ENCODE measurements at regions not wholly inside any gene's neighbourhood (a gene's known extent, or its start where the extent isn't known, plus 50 kb on each side); places are given as distances from the start of the nearest gene placed in this dataset.
A peak's percentile ranks its signal among the peaks of the same experiment; 100 is the strongest.

GRCh38 chr1:18572022-18572880 lies 58.4 kb upstream of the PAX7 start:
- no peak for ATAC-seq

More at GRCh38 chr1:18572022-18572880, 58.4 kb upstream of the PAX7 start:
- Histone ChIP-seq H3K9me3 (replicated peaks; ENCODE audit: control insufficient read depth, insufficient read depth, low read depth, low read length) (no peaks in the 10 kb centered on the region), H2AFZ (ENCODE audit: low read depth, low read length) (no peak overlapping the region), H3K4me1 (replicated peaks in 1 of 2; ENCODE audit: control insufficient read depth in 2 of 2, insufficient read depth in 2 of 2, low read length in 2 of 2) (no peaks in the 10 kb centered on the region), H3K79me2 (ENCODE audit: control insufficient read depth, insufficient read depth, low read length) (no peaks in the 10 kb centered on the region), H3K9ac (ENCODE audit: insufficient read depth in 1 of 2, low read depth in 2 of 2, low read length in 2 of 2) (0 out of 4 replicates have a peak overlapping the region, but pooled peaks of 1 of the 2 experiments have one; percentile 2), H3K4me2 (ENCODE audit: insufficient read depth, low read length) (no peak overlapping the region), H3K4me3 (no peak overlapping the region), H3K27me3 (ENCODE audit: control insufficient read depth in 2 of 2, insufficient read depth in 2 of 2, low read length in 2 of 2) (peaks cover 5 to 35% of the 10 kb centered on the region in 2 experiments; a peak in 3 of 5 replicates), H3K36me3 (ENCODE audit: control insufficient read depth, insufficient read depth, low read length) (no peaks in the 10 kb centered on the region), H3K27ac (ENCODE audit: extremely low read depth, low read depth, low read length) (no peak overlapping the region), H4K20me1 (replicated peaks; ENCODE audit: control insufficient read depth, insufficient read depth, low read length) (peaks cover 23% of the 10 kb centered on the region), H3K9me1 (ENCODE audit: control insufficient read depth, insufficient read depth, low read length) (peaks cover 3% of the 10 kb centered on the region)
- in situ Hi-C loops (cut with MboI) (loop anchor here (10.0 kb wide), 2 partner anchors 637 to 907 kb away; no protein-coding TSS in a partner anchor), intact Hi-C loops (cut with micrococcal nuclease) (loop anchor here (10.0 kb wide), 2 partner anchors 247 to 277 kb away; no protein-coding TSS in a partner anchor)
- ChIA-PET CTCF (ENCODE audit: low intra/inter-chr PET ratio) (no interaction called here), POLR2A (interaction anchor here (0.6 to 1.4 kb wide), 3 partner anchors 232 to 984 kb away, joined by 3 to 5 read pairs (median 4); no protein-coding TSS in a partner anchor)
- WGBS (ENCODE audit: insufficient coverage, low coverage, missing lambda C conversion rate) = 4% methylated on average over 9 of the region's 9 CpGs
- peak; percentile 52 for FAIRE-seq
- no peak for DNase-seq (ENCODE audit: extremely low read depth in 1 of 4, low spot score in 3 of 4)
- TF ChIP-seq, protein P1, sequence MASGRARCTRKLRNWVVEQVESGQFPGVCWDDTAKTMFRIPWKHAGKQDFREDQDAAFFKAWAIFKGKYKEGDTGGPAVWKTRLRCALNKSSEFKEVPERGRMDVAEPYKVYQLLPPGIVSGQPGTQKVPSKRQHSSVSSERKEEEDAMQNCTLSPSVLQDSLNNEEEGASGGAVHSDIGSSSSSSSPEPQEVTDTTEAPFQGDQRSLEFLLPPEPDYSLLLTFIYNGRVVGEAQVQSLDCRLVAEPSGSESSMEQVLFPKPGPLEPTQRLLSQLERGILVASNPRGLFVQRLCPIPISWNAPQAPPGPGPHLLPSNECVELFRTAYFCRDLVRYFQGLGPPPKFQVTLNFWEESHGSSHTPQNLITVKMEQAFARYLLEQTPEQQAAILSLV (tag; IDR thresholded peaks at IDR 0.05) = no peak
- TF ChIP-seq TBP (optimal IDR thresholded peaks at IDR 0.05; ENCODE audit: low read depth, low read length) (peak; percentile 25), PRPF4 (IDR thresholded peaks at IDR 0.05; ENCODE audit: insufficient read depth, low read depth, low read length, poor library complexity, severe bottlenecking) (no peak), PKNOX1 (IDR thresholded peaks at IDR 0.05) (peak; percentile 30; the same call in 1 of the 2 replicates), ZNF316 (IDR thresholded peaks at IDR 0.05) (peak; percentile 31), PML (IDR thresholded peaks at IDR 0.05; ENCODE audit: low read length) (peak; percentile 46; the same call in 1 of the 2 replicates)
- no TSS peak for BruUV-seq (replicated peaks)
